ENCODE measurements at regions not wholly inside any gene's neighbourhood (a gene's known extent, or its start where the extent isn't known, plus 50 kb on each side); places are given as distances from the start of the nearest gene placed in this dataset.

DNA sequence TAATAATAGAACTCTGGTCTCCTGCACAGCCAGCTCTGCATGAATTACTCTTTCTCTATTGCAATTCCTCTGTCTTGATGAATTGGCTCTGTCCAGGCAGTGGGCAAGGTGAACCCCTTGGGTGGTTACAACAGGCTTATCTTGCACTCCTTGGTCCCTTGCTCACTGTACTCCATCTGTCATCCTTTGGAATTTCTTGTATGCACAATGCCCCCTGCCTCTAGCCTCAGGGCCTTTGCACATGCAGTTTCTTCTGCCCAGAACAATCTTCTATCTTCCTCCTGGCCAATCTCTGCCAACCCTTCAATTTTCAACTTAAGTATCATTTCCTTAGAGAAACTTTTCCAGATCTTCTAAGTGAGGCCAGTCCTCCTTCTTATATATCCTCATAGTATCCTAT lies 114.7 kb upstream of the NLRP1 start:
- TF ChIP-seq, protein P1, sequence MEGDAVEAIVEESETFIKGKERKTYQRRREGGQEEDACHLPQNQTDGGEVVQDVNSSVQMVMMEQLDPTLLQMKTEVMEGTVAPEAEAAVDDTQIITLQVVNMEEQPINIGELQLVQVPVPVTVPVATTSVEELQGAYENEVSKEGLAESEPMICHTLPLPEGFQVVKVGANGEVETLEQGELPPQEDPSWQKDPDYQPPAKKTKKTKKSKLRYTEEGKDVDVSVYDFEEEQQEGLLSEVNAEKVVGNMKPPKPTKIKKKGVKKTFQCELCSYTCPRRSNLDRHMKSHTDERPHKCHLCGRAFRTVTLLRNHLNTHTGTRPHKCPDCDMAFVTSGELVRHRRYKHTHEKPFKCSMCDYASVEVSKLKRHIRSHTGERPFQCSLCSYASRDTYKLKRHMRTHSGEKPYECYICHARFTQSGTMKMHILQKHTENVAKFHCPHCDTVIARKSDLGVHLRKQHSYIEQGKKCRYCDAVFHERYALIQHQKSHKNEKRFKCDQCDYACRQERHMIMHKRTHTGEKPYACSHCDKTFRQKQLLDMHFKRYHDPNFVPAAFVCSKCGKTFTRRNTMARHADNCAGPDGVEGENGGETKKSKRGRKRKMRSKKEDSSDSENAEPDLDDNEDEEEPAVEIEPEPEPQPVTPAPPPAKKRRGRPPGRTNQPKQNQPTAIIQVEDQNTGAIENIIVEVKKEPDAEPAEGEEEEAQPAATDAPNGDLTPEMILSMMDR (optimal IDR thresholded peaks at IDR 0.05 in 1 of 3, IDR thresholded peaks at IDR 0.05 in 1 of 3, conservative IDR thresholded peaks at IDR 0.05 in 1 of 3; ENCODE audit: extremely low read depth in 1 of 3, insufficient read depth in 2 of 3, low read length in 3 of 3), result no peak
- no peak for TF ChIP-seq EZH2 (IDR thresholded peaks at IDR 0.05; ENCODE audit: low read length)

All from keratinocyte (primary cell).